Ishikawa (cell line): ENCODE measurements at regions not wholly inside any gene's neighbourhood (a gene's known extent, or its start where the extent isn't known, plus 50 kb on each side); places are given as distances from the start of the nearest gene placed in this dataset.

Experiments
- CEBPB ChIP-seq: IDR thresholded peaks from 2 replicates; pipeline ENCODE4 v1.6.1; 2012
- CREB1 ChIP-seq: IDR thresholded peaks from 2 replicates; pipeline ENCODE4 v1.6.1; 2012; ENCODE audit warnings: low read depth
- EGR1 ChIP-seq: IDR thresholded peaks from 2 replicates; pipeline ENCODE4 v1.6.1; 2012
- EP300 ChIP-seq: IDR thresholded peaks from 2 replicates; pipeline ENCODE4 v1.6.1; 2012; ENCODE audit warnings: borderline replicate concordance
- FOXM1 ChIP-seq: IDR thresholded peaks from 2 replicates; pipeline ENCODE4 v1.6.1; 2012; ENCODE audit warnings: low read depth, borderline replicate concordance
- NFIC ChIP-seq: IDR thresholded peaks from 2 replicates; pipeline ENCODE4 v1.6.1; 2012
- RAD21 ChIP-seq: IDR thresholded peaks from 2 replicates; pipeline ENCODE4 v1.6.1; 2012; ENCODE audit warnings: low read depth
- TAF1 ChIP-seq: IDR thresholded peaks from 2 replicates; pipeline ENCODE4 v1.6.1; 2012; ENCODE audit warnings: low read depth, mild to moderate bottlenecking
- TCF12 ChIP-seq: IDR thresholded peaks from 2 replicates; pipeline ENCODE4 v1.6.1; 2012; ENCODE audit warnings: low read depth
- TEAD4 ChIP-seq: IDR thresholded peaks from 2 replicates; pipeline ENCODE4 v1.6.1; 2012
- YY1 ChIP-seq: IDR thresholded peaks from 2 replicates; pipeline ENCODE4 v1.6.1; 2012; ENCODE audit warnings: low read depth
- ZBTB7A ChIP-seq: IDR thresholded peaks from 2 replicates; pipeline ENCODE4 v1.6.1; 2012; ENCODE audit warnings: low read depth
- TF ChIP-seq, protein P1 (sequence below): IDR thresholded peaks from 2 replicates; pipeline ENCODE4 v1.6.1; 2012; ENCODE audit warnings: low read depth, mild to moderate bottlenecking
- TF ChIP-seq, protein P2 (sequence below): IDR thresholded peaks from 2 replicates; pipeline ENCODE4 v1.6.1; 2012
- TF ChIP-seq, protein P3 (sequence below): IDR thresholded peaks from 2 replicates; pipeline ENCODE4 v1.6.1; 2012

DNA sequence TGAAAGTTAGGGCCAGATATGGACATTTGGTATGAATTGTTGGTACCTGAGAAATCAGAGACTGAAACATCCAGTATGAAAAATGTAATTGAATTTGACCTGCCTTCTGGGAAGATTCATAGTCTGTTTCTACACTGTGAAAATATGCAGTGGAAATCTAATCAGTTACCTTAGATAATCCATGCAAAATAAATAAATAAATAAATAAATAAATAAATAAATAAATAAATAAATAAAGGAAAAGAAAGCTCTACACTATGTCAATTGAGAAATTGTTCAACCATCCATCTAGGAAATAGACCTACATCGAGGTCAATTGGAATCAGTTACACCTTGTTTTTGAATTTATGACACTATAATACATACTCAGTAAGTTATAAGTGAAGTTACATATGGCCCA lies 252.3 kb downstream of the VGLL3 start:
- TF ChIP-seq, protein P1, sequence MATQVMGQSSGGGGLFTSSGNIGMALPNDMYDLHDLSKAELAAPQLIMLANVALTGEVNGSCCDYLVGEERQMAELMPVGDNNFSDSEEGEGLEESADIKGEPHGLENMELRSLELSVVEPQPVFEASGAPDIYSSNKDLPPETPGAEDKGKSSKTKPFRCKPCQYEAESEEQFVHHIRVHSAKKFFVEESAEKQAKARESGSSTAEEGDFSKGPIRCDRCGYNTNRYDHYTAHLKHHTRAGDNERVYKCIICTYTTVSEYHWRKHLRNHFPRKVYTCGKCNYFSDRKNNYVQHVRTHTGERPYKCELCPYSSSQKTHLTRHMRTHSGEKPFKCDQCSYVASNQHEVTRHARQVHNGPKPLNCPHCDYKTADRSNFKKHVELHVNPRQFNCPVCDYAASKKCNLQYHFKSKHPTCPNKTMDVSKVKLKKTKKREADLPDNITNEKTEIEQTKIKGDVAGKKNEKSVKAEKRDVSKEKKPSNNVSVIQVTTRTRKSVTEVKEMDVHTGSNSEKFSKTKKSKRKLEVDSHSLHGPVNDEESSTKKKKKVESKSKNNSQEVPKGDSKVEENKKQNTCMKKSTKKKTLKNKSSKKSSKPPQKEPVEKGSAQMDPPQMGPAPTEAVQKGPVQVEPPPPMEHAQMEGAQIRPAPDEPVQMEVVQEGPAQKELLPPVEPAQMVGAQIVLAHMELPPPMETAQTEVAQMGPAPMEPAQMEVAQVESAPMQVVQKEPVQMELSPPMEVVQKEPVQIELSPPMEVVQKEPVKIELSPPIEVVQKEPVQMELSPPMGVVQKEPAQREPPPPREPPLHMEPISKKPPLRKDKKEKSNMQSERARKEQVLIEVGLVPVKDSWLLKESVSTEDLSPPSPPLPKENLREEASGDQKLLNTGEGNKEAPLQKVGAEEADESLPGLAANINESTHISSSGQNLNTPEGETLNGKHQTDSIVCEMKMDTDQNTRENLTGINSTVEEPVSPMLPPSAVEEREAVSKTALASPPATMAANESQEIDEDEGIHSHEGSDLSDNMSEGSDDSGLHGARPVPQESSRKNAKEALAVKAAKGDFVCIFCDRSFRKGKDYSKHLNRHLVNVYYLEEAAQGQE = no peak
- no peak for TF ChIP-seq CEBPB
- TF ChIP-seq, protein P2, sequence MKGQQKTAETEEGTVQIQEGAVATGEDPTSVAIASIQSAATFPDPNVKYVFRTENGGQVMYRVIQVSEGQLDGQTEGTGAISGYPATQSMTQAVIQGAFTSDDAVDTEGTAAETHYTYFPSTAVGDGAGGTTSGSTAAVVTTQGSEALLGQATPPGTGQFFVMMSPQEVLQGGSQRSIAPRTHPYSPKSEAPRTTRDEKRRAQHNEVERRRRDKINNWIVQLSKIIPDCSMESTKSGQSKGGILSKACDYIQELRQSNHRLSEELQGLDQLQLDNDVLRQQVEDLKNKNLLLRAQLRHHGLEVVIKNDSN = no peak
- TF ChIP-seq EGR1 = no peak
- no peak for TF ChIP-seq ZBTB7A
- no peak for TF ChIP-seq EP300
- no peak for TF ChIP-seq YY1
- TF ChIP-seq RAD21 = no peak
- TF ChIP-seq, protein P3, sequence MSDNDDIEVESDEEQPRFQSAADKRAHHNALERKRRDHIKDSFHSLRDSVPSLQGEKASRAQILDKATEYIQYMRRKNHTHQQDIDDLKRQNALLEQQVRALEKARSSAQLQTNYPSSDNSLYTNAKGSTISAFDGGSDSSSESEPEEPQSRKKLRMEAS = no peak
- no peak for TF ChIP-seq NFIC
- no peak for TF ChIP-seq CREB1
- no peak for TF ChIP-seq TEAD4
- TF ChIP-seq FOXM1 = no peak

DNA sequence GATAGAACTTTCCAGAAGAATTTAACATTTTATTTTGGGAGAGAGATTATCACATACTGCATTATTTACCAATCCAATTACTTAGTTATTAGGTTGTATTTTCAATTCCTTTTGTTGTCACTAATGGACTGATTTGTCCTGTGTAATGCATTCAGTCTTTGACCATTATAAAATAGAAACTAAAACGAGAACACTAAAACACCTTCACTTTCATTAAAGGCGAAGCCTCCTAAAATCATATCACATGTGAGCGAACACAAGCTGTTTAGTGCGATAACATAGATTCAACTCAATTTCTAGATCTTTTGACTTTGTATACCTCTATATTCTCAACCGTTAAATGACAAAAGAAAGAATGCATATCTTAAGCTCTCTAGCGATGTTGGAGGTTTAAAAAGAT lies 253.4 kb downstream of the VGLL3 start:
- TF ChIP-seq NFIC (no peak), TAF1 (no peak), FOXM1 (no peak), CREB1 (no peak)
- TF ChIP-seq, protein P2 = no peak

DNA sequence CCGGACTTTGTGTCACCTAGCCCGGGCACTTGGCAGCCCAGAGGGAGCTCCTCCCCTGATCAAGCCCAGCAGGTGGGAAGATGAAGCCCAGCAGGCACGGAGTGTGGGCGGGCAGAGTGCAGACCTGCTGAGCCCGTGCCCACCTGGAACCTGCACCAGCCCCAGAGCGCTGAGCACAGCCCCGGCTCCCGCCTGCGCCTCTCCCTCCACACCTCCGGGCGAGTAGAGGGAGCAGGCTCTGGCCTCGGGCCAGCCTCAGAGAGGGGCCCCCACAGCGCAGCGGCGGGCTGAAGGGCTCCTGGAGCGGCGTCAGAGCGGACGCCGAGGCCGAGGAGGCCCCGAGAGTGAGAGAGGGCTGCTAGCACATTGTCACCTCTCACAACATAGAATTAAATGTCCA lies 257.7 kb downstream of the VGLL3 start:
- TF ChIP-seq, protein P3 = no peak
- no peak for TF ChIP-seq EGR1
- no peak for TF ChIP-seq FOXM1
- TF ChIP-seq, protein P1 = no peak
- TF ChIP-seq ZBTB7A = no peak

DNA sequence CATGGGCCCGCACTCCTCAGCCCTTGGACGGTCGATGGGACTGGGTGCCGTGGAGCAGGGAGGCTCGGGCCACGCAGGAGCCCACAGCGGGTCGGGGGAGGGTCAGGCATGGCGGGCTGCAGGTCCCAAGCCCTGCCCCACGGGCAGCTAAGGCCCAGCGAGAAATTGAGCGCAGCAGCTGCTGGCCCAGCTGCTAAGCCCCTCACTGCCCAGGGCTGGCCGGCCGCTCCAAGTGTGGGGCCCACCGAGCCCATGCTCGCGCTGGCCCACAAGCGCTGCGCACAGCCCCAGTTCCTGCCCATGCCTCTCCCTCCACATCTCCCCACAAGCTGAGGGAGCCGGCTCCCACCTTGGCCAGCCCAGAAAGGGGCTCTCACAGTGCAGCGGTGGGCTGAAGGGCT lies 259.4 kb downstream of the VGLL3 start:
- TF ChIP-seq EP300 = no peak
- no peak for TF ChIP-seq ZBTB7A
- TF ChIP-seq TAF1 = no peak
- TF ChIP-seq FOXM1 = no peak
- no peak for TF ChIP-seq TCF12
- TF ChIP-seq, protein P2 = no peak
- TF ChIP-seq RAD21 = no peak
- TF ChIP-seq, protein P1 = no peak
- no peak for TF ChIP-seq CEBPB
- TF ChIP-seq NFIC = no peak
- no peak for TF ChIP-seq EGR1
- TF ChIP-seq, protein P3 = no peak
- TF ChIP-seq TEAD4 = no peak
- no peak for TF ChIP-seq CREB1
- TF ChIP-seq YY1 = no peak

DNA sequence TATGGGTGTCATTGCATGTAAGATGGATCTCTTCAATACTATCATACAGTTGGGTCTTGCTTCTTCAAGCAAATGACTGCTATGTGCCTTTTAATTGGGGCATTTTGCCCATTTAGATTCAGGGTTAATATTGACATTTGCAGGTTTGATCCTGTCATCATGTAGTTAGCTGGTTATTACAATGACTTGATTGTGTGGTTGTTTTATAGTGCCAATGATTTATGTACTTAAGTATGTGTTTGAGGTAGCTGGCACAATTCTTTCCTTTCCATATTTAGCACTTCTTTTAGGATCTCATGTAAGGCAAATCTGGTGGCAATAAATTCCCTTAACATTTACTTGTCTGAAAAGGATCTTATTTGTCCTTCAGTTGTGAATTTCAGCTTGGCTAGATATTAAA lies 267.5 kb downstream of the VGLL3 start:
- TF ChIP-seq NFIC (no peak), ZBTB7A (no peak), CREB1 (no peak), TAF1 (no peak), TEAD4 (no peak), TCF12 (no peak), YY1 (no peak), EGR1 (no peak), RAD21 (no peak), EP300 (no peak), FOXM1 (no peak), CEBPB (no peak)
- TF ChIP-seq, protein P2 = no peak
- TF ChIP-seq, protein P3 = no peak
- TF ChIP-seq, protein P1 = no peak
